SK-N-SH treated with all-trans-retinoic acid at 6 μM for 48 hours (cell line): ENCODE measurements at regions not wholly inside any gene's neighbourhood (a gene's known extent, or its start where the extent isn't known, plus 50 kb on each side); places are given as distances from the start of the nearest gene placed in this dataset.

Experiments
- ATAC-seq: fragments of 200-7000 bp; cut with Tn5 transposase; 3 replicates; pipeline ENCODE4 v1.9.1; 2020; ENCODE audit warnings: mild to moderate bottlenecking, moderate library complexity
- BACH2 ChIP-seq: fragments of 250-450 bp; sonication (Bioruptor Pico); IDR thresholded peaks from 2 replicates; pipeline ENCODE4 v1.9.0; 2021; ENCODE audit warnings: mild to moderate bottlenecking, borderline replicate concordance
- CSDC2 ChIP-seq: fragments of 250-450 bp; sonication (Bioruptor Pico); IDR thresholded peaks from 2 replicates; pipeline ENCODE4 v1.5.0; 2020; ENCODE audit warnings: mild to moderate bottlenecking, moderate library complexity
- CSRNP3 ChIP-seq: fragments of 250-450 bp; sonication (Bioruptor Pico); IDR thresholded peaks from 2 replicates; pipeline ENCODE4 v1.5.1; 2021; ENCODE audit warnings: mild to moderate bottlenecking, moderate library complexity
- ESRRG ChIP-seq: fragments of 250-450 bp; sonication (Bioruptor Pico); IDR thresholded peaks from 2 replicates; pipeline ENCODE4 v1.6.1; 2021; ENCODE audit warnings: mild to moderate bottlenecking
- GLIS3 ChIP-seq: fragments of 250-450 bp; sonication (Bioruptor Pico); IDR thresholded peaks from 2 replicates; pipeline ENCODE4 v1.5.0; 2020; ENCODE audit warnings: mild to moderate bottlenecking, moderate library complexity
- OSR1 ChIP-seq: fragments of 250-450 bp; sonication (Bioruptor Pico); IDR thresholded peaks from 2 replicates; pipeline ENCODE4 v1.8.0; 2022; ENCODE audit warnings: moderate library complexity, mild to moderate bottlenecking, inconsistent platforms
- POU6F1 ChIP-seq: fragments of 250-450 bp; sonication (Bioruptor Pico); IDR thresholded peaks from 2 replicates; pipeline ENCODE4 v1.8.0; 2021; ENCODE audit warnings: low read depth, mild to moderate bottlenecking, moderate library complexity, borderline replicate concordance
- PPARA ChIP-seq: fragments of 250-450 bp; sonication (Bioruptor Pico); IDR thresholded peaks from 2 replicates; pipeline ENCODE4 v1.5.0; 2020; ENCODE audit warnings: mild to moderate bottlenecking, borderline replicate concordance
- RARB ChIP-seq: fragments of 250-450 bp; sonication (Bioruptor Pico); IDR thresholded peaks from 2 replicates; pipeline ENCODE4 v1.8.0; 2021; ENCODE audit warnings: mild to moderate bottlenecking, moderate library complexity
- SNAI2 ChIP-seq: fragments of 250-450 bp; sonication (Bioruptor Pico); IDR thresholded peaks from 2 replicates; pipeline ENCODE4 v1.5.0; 2020; ENCODE audit warnings: mild to moderate bottlenecking, moderate library complexity
- TCF4 ChIP-seq: fragments of 250-450 bp; sonication (Bioruptor Pico); IDR thresholded peaks from 2 replicates; pipeline ENCODE4 v1.8.0; 2021; ENCODE audit warnings: mild to moderate bottlenecking, moderate library complexity, borderline replicate concordance
- TOX ChIP-seq: fragments of 250-450 bp; sonication (Bioruptor Pico); IDR thresholded peaks from 2 replicates; pipeline ENCODE4 v1.8.0; 2021; ENCODE audit warnings: mild to moderate bottlenecking, moderate library complexity, borderline replicate concordance
- ZC3H10 ChIP-seq: fragments of 250-450 bp; sonication (Bioruptor Pico); IDR thresholded peaks from 2 replicates; pipeline ENCODE4 v1.5.1; 2021; ENCODE audit warnings: mild to moderate bottlenecking, moderate library complexity
- ZFP30 ChIP-seq: fragments of 450-650 bp; formaldehyde crosslinking; IDR thresholded peaks from 2 replicates; pipeline ENCODE4 v1.5.0; 2022; ENCODE audit warnings: mild to moderate bottlenecking, moderate library complexity
- ZNF565 ChIP-seq: fragments of 450-650 bp; formaldehyde crosslinking; conservative IDR thresholded peaks from 2 replicates; pipeline ENCODE4 v1.5.0; 2020; ENCODE audit warnings: low read depth, mild to moderate bottlenecking, moderate library complexity
- ZNF70 ChIP-seq: fragments of 450-650 bp; formaldehyde crosslinking; IDR thresholded peaks from 2 replicates; pipeline ENCODE4 v1.5.0; 2020; ENCODE audit warnings: mild to moderate bottlenecking, moderate library complexity
- ZNF8 ChIP-seq: fragments of 450-650 bp; formaldehyde crosslinking; IDR thresholded peaks from 2 replicates; pipeline ENCODE4 v1.5.0; 2020; ENCODE audit warnings: mild to moderate bottlenecking, moderate library complexity
- TF ChIP-seq, protein P1 (sequence below): fragments of 250-450 bp; sonication (Bioruptor Pico); IDR thresholded peaks from 2 replicates; pipeline ENCODE4 v1.5.1; 2020; ENCODE audit warnings: low read depth, mild to moderate bottlenecking, moderate library complexity
- TF ChIP-seq, protein P2 (sequence below): fragments of 250-450 bp; sonication (Bioruptor Pico); IDR thresholded peaks from 2 replicates; pipeline ENCODE4 v1.5.0; 2020; ENCODE audit warnings: mild to moderate bottlenecking, moderate library complexity

- ATAC-seq: no peak
- TF ChIP-seq GLIS3 (CRISPR knock-in tag) (no peak), TOX (CRISPR knock-in tag) (no peak), PPARA (CRISPR knock-in tag) (no peak), POU6F1 (CRISPR knock-in tag) (no peak), ESRRG (CRISPR knock-in tag) (no peak), SNAI2 (CRISPR knock-in tag) (no peak), ZC3H10 (CRISPR knock-in tag) (no peak), ZNF8 (CRISPR knock-in tag) (no peak), RARB (no peak), BACH2 (CRISPR knock-in tag) (no peak), OSR1 (CRISPR knock-in tag) (no peak)
- TF ChIP-seq, all 23 proteins: peak for 0
Measured at GRCh38 chr5:38008198-38008597, 168.4 kb upstream of the GDNF start.

DNA sequence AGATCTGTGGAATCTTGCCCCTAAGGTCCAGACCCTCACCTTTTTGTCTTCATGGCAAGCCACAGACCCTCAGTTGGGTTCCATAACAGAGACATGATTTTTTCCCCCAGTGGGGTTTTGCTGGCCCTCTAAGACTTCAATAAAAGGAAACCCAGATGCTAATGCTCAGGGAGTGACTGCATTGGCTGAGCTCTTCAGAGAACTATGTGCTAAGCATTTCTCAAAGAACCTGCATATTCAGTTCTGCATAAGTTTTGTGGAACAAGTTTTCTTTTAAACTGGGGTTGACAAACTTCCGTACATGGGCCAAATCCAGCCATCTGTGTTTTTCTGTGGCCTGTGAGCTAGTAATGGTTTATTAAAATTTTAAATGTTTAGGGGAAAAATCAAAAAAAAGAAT lies 159.8 kb upstream of the GDNF start:
- ATAC-seq: no peak
- TF ChIP-seq, protein P1, sequence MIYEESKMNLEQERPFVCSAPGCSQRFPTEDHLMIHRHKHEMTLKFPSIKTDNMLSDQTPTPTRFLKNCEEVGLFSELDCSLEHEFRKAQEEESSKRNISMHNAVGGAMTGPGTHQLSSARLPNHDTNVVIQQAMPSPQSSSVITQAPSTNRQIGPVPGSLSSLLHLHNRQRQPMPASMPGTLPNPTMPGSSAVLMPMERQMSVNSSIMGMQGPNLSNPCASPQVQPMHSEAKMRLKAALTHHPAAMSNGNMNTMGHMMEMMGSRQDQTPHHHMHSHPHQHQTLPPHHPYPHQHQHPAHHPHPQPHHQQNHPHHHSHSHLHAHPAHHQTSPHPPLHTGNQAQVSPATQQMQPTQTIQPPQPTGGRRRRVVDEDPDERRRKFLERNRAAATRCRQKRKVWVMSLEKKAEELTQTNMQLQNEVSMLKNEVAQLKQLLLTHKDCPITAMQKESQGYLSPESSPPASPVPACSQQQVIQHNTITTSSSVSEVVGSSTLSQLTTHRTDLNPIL (CRISPR knock-in tag): no peak
- TF ChIP-seq ZC3H10 (CRISPR knock-in tag): no peak
- TF ChIP-seq ZNF565 (CRISPR knock-in tag): no peak
- TF ChIP-seq, protein P2, sequence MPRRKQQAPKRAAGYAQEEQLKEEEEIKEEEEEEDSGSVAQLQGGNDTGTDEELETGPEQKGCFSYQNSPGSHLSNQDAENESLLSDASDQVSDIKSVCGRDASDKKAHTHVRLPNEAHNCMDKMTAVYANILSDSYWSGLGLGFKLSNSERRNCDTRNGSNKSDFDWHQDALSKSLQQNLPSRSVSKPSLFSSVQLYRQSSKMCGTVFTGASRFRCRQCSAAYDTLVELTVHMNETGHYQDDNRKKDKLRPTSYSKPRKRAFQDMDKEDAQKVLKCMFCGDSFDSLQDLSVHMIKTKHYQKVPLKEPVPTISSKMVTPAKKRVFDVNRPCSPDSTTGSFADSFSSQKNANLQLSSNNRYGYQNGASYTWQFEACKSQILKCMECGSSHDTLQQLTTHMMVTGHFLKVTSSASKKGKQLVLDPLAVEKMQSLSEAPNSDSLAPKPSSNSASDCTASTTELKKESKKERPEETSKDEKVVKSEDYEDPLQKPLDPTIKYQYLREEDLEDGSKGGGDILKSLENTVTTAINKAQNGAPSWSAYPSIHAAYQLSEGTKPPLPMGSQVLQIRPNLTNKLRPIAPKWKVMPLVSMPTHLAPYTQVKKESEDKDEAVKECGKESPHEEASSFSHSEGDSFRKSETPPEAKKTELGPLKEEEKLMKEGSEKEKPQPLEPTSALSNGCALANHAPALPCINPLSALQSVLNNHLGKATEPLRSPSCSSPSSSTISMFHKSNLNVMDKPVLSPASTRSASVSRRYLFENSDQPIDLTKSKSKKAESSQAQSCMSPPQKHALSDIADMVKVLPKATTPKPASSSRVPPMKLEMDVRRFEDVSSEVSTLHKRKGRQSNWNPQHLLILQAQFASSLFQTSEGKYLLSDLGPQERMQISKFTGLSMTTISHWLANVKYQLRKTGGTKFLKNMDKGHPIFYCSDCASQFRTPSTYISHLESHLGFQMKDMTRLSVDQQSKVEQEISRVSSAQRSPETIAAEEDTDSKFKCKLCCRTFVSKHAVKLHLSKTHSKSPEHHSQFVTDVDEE (CRISPR knock-in tag): no peak
- TF ChIP-seq ZNF70 (CRISPR knock-in tag): no peak
- no peak for TF ChIP-seq GLIS3 (CRISPR knock-in tag)
- TF ChIP-seq CSRNP3: no peak
- TF ChIP-seq CSDC2 (CRISPR knock-in tag): no peak
- TF ChIP-seq RARB: no peak
- TF ChIP-seq BACH2 (CRISPR knock-in tag): no peak
- TF ChIP-seq PPARA (CRISPR knock-in tag): no peak
- no peak for TF ChIP-seq OSR1 (CRISPR knock-in tag)
- TF ChIP-seq, all 23 proteins: peak for 0

DNA sequence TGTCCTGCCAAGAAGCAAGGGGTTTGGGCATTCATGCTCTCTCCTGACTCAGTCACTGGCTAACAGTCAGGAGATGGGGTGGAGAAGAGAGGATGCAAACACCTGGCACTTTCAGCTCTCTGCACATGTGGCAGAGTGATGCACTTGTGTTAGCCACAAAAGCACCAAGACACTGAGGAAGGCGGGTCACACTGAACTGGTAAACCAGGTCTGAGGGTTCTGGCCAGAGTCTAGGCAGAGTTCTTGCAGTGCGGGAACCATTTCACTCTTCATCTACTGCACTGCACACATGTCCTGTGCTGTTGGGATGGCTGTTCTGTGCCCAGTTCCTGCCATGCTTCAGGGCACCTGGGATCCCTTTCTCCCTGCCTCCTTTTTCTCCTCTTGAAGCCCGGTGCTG lies 157.1 kb upstream of the GDNF start:
- TF ChIP-seq POU6F1 (CRISPR knock-in tag): no peak
- TF ChIP-seq TCF4: no peak
- no peak for TF ChIP-seq RARB
- no peak for TF ChIP-seq ZFP30 (CRISPR knock-in tag)
- ATAC-seq: no peak

GRCh38 chr5:37994729-37995128 lies 154.9 kb upstream of the GDNF start:
- TF ChIP-seq CSRNP3: no peak
- no peak for TF ChIP-seq ZNF8 (CRISPR knock-in tag)
- no peak for TF ChIP-seq RARB
- no peak for TF ChIP-seq POU6F1 (CRISPR knock-in tag)
- no peak for TF ChIP-seq ZFP30 (CRISPR knock-in tag)
- no peak for ATAC-seq
